SJCRH30 (cell line): ENCODE measurements at regions not wholly inside any gene's neighbourhood (a gene's known extent, or its start where the extent isn't known, plus 50 kb on each side); places are given as distances from the start of the nearest gene placed in this dataset.
"Not testable (repeated sequence)": the region's sequence is repeated elsewhere in the genome, so short reads cannot be mapped to it uniquely, and the experiment has no call there.

Source experiments
- DNase-seq, 2 experiments: peaks; one replicate each; pipeline ENCODE4 v3.0.0-alpha.2; 2015 to 2020
- H3K27ac ChIP-seq: fragments of 250-450 bp; sonication (Bioruptor Pico); 2 replicates; pipeline ENCODE4 v1.5.1; 2020; ENCODE audit warnings: mild to moderate bottlenecking, moderate library complexity
- H3K27me3 ChIP-seq: fragments of 250-450 bp; sonication (Bioruptor Pico); 2 replicates; pipeline ENCODE4 v1.5.1; 2020; ENCODE audit warnings: mild to moderate bottlenecking, moderate library complexity
- H3K36me3 ChIP-seq: fragments of 250-450 bp; sonication (Bioruptor Pico); 2 replicates; pipeline ENCODE4 v1.5.1; 2020; ENCODE audit warnings: mild to moderate bottlenecking, moderate library complexity
- H3K4me1 ChIP-seq: fragments of 250-450 bp; sonication (Bioruptor Pico); 2 replicates; pipeline ENCODE4 v1.5.1; 2020; ENCODE audit warnings: mild to moderate bottlenecking, moderate library complexity
- H3K4me3 ChIP-seq: fragments of 250-450 bp; sonication (Bioruptor Pico); 2 replicates; pipeline ENCODE4 v1.5.1; 2020; ENCODE audit warnings: mild to moderate bottlenecking, moderate library complexity
- H3K9me3 ChIP-seq: fragments of 250-450 bp; sonication (Bioruptor Pico); replicated peaks from 2 replicates; pipeline ENCODE4 v1.5.1; 2020; ENCODE audit warnings: mild to moderate bottlenecking, moderate library complexity

DNA sequence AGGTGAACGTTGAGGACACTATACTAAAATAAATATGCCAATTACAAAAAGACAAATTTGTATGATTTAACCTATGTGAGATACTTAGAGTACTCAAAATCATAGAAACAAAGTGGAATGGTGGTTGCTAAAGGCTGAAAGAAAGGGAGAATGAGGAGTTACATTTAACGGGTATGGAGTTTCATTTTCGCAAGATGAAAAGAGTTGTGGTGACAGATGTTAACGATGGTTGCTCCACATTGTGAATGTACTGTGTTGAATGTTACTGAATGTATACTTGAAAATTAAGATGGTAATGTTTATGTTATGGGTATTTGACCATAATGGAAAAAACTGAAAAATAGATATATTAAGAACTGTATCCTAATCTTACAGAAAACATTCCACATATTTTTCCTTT is 51.3 kb upstream of the MOCS2 start:
- Histone ChIP-seq H3K9me3 (no peaks in the 10 kb centered on the region), H3K4me3 (no peak overlapping the region), H3K27ac (no peak overlapping the region), H3K4me1 (no peaks in the 10 kb centered on the region), H3K36me3 (no peaks in the 10 kb centered on the region), H3K27me3 (no peaks in the 10 kb centered on the region)
- DNase-seq = peak in 1 of 2 experiments; percentile 28

DNA sequence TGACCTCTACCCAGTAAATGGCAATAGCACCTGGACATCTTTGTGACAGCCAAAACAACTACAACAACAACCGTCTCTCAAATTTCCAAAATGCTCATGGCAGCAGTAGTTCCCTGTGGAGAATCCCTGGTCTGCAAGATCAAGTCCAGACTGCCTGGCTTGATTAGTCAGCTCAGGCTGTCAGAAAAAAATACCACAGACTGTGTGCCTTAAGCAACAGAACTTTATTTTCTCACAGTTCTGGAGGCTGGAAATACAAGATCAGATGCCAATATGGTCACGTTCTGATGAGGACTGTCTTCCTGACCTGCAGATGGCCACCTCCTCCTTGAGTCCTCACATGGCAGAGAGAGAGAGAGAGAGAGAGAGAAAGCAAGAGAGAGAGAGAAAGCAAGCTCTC is 52.3 kb upstream of the MOCS2 start:
- no peaks in the 10 kb centered on the region for H3K27me3 ChIP-seq
- DNase-seq = no peak
- H3K9me3 ChIP-seq = no peaks in the 10 kb centered on the region

GRCh38 chr5:53164478-53165165 is 55.1 kb upstream of the MOCS2 start:
- peaks cover 6% of the 10 kb centered on the region; the same call in 1 of the 2 replicates for H3K4me1 ChIP-seq
- no peak for DNase-seq
- no peaks in the 10 kb centered on the region for H3K9me3 ChIP-seq
- no peaks in the 10 kb centered on the region for H3K36me3 ChIP-seq
- no peaks in the 10 kb centered on the region for H3K27me3 ChIP-seq
- H3K4me3 ChIP-seq = no peak overlapping the region
- no peak overlapping the region for H3K27ac ChIP-seq

More for the DNA sequence above, 52.3 kb upstream of the MOCS2 start:
- no peak overlapping the region for H3K4me3 ChIP-seq
- no peaks in the 10 kb centered on the region for H3K36me3 ChIP-seq
- H3K4me1 ChIP-seq = no peaks in the 10 kb centered on the region
- no peak overlapping the region for H3K27ac ChIP-seq

DNA sequence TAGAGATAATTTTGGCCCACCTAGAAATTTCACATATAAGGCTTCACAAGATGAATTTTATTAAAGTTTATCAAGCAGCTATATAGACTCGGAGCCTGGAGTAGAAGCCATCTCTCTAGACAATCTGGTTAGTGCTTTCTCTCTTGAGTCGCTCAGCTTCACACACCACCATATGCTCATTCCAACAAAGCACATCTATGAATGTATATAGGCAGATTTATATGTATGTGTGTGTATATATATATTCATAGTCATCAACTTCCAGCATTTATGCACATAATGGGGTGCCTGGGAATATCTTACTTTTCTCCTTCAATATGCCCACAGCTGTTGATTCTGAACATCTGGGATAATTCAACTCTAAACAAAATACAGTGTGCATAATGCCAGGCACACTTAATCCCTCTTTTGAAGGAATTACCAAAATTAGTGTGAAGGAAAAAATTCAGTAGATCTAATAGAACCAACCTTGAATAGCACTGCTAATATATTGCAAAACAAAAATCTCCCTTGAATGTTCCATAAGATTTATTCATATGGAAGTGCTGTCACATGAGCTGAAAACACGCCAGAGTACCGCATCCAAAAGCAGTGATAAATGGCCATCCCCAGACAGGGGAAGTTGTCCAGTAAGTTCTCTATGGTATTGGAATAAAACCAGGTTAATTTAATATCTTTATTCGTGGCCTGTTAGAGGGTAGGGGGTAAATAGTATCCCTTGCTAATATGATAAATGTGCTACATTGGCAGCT is 56.0 kb upstream of the MOCS2 start:
- peaks cover 6% of the 10 kb centered on the region; the same call in 1 of the 2 replicates for H3K4me1 ChIP-seq
- H3K36me3 ChIP-seq = no peaks in the 10 kb centered on the region
- no peak for DNase-seq
- no peak overlapping the region for H3K4me3 ChIP-seq
- no peaks in the 10 kb centered on the region for H3K9me3 ChIP-seq
- H3K27me3 ChIP-seq = no peaks in the 10 kb centered on the region
- no peak overlapping the region for H3K27ac ChIP-seq

DNA sequence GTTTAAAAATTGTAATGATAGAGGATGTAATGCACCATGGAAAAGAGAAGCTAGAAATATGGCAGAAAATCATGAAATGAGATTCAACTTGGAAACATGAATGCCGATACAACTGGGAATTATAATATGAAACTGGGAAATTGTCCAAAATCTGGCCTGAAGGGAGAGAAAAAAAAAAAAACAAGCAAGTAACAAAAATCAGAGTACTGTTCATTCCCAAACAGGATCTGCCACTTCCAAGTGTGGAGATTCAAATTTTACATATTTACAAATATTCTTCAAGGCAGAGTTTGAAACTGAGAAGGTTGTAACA is 56.6 kb upstream of the MOCS2 start:
- DNase-seq = no peak
- no peak overlapping the region for H3K27ac ChIP-seq
- no peaks in the 10 kb centered on the region for H3K36me3 ChIP-seq

GRCh38 chr5:53167836-53168235 is 58.3 kb upstream of the MOCS2 start:
- H3K36me3 ChIP-seq = no peaks in the 10 kb centered on the region
- H3K27ac ChIP-seq = no peak overlapping the region
- H3K4me1 ChIP-seq = peaks cover 6% of the 10 kb centered on the region; the same call in 1 of the 2 replicates
- H3K9me3 ChIP-seq = no peaks in the 10 kb centered on the region
- H3K27me3 ChIP-seq = no peaks in the 10 kb centered on the region
- no peak overlapping the region for H3K4me3 ChIP-seq
- peak; percentile 48 to 73 for DNase-seq

More for the DNA sequence above, 56.6 kb upstream of the MOCS2 start:
- Histone ChIP-seq H3K27me3 (no peaks in the 10 kb centered on the region), H3K9me3 (no peaks in the 10 kb centered on the region), H3K4me1 (peaks cover 6% of the 10 kb centered on the region; the same call in 1 of the 2 replicates), H3K4me3 (no peak overlapping the region)

- Histone ChIP-seq H3K9me3 (no peaks in the 10 kb centered on the region), H3K27me3 (no peaks in the 10 kb centered on the region), H3K4me1 (peaks cover 6% of the 10 kb centered on the region; the same call in 1 of the 2 replicates), H3K36me3 (no peaks in the 10 kb centered on the region), H3K27ac (no peak overlapping the region), H3K4me3 (no peak overlapping the region)
- DNase-seq = no peak
Observed at GRCh38 chr5:53169933-53170332, 60.4 kb upstream of the MOCS2 start.

DNA sequence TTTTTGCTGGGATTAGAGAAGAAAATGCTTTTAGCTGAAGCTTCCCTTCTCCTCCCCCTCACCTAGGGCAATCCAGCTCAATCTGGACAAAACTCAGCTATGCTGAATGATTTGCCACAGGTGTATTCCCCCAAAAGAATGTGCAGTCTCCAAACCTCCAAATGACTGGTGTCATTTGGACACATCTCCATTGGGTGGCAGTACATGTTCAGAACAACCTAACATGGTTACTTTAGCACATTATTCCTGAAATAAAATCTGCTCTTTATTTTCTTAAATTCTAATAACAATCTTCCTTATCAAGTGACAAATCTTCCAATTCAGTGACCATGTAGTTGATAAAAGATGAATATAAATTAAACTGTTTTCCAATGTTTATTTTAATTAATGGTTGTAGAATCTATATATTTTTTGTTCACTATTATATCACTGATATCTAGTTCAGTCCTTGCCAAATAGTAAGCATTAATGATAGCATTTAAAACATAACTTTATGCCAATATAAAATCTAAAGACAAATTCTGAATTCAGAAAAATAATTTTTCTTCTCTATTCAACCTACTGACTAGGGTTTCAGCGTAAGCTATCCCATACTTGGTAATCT is 61.3 kb upstream of the MOCS2 start:
- Histone ChIP-seq H3K36me3 (no peaks in the 10 kb centered on the region), H3K4me1 (peaks cover 6% of the 10 kb centered on the region; the same call in 1 of the 2 replicates), H3K4me3 (no peak overlapping the region), H3K27ac (no peak overlapping the region), H3K9me3 (no peaks in the 10 kb centered on the region), H3K27me3 (no peaks in the 10 kb centered on the region)
- peak; percentile 17 to 67 for DNase-seq

DNA sequence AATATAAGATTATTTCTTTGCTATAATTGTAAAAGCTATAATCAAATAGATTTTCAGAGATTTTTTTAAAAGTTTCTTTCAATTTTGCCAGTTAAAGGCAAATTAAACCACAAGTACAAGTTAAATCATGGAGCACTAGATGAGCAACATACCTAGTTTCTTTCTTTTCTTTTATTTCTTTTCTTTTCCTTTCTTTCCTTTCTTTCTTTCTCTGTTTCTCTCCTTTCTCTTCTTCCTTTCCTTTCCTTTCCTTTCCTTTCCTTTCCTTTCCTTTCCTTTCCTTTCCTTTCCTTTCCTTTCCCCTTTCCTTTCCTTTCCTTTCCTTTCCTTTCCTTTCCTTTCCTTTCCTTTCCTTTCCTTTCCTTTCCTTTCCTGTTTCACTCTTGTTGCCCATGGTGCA is 62.5 kb upstream of the MOCS2 start:
- not testable (repeated sequence) for H3K27ac ChIP-seq, H3K9me3 ChIP-seq, H3K27me3 ChIP-seq, H3K4me3 ChIP-seq, DNase-seq, H3K36me3 ChIP-seq, H3K4me1 ChIP-seq

DNA sequence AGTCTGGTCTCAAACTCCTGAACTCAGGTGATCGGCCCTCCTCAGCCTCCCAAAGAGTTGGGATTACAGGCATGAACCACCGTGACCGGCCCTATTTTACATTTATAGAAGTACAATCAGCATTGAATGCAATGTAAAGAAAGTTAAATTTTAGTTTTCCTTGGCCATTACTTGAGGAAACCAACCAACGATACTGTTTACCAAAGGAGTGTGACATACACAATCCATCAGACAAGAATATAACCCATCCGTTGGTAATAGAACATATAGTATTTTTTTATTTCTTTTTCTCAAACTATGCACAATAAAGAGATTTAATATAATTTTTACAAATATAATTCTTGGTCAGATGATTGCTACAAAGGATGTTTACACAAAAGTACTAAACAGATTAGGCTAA is 63.1 kb upstream of the MOCS2 start:
- H3K27me3 ChIP-seq = no peaks in the 10 kb centered on the region
- no peak for DNase-seq
- peaks cover 6% of the 10 kb centered on the region; the same call in 1 of the 2 replicates for H3K4me1 ChIP-seq
- H3K36me3 ChIP-seq = no peaks in the 10 kb centered on the region
- no peaks in the 10 kb centered on the region for H3K9me3 ChIP-seq
- no peak overlapping the region for H3K4me3 ChIP-seq
- no peak overlapping the region for H3K27ac ChIP-seq

DNA sequence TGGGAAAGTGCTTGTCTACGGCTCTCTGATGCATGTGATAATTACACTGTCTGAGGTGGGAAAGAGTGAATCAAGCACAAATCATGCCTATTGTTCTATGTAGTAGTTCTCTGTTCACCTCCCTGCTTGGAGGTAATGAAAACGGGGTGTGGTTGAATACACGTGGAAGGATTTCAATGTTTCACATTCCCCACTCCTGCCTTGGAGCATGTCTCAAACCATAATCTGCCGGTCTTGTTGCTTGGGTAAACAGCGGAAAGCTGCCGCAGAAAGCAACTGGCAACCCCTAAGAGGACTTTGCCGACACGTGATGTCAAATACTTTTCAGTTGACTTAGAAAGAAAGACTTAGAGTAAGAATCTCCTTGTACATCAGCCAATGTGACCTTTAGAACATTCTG is 63.5 kb upstream of the MOCS2 start:
- no peak for DNase-seq
- no peak overlapping the region for H3K4me3 ChIP-seq
- H3K36me3 ChIP-seq = no peaks in the 10 kb centered on the region
- no peak overlapping the region for H3K27ac ChIP-seq
- H3K4me1 ChIP-seq = peaks cover 3% of the 10 kb centered on the region; the same call in 1 of the 2 replicates
- no peaks in the 10 kb centered on the region for H3K27me3 ChIP-seq
- no peaks in the 10 kb centered on the region for H3K9me3 ChIP-seq

GRCh38 chr5:53178830-53179229 is 69.3 kb upstream of the MOCS2 start:
- DNase-seq = no peak
- Histone ChIP-seq H3K27me3 (no peaks in the 10 kb centered on the region), H3K4me3 (no peak overlapping the region), H3K9me3 (no peaks in the 10 kb centered on the region), H3K27ac (no peak overlapping the region), H3K36me3 (no peaks in the 10 kb centered on the region), H3K4me1 (no peaks in the 10 kb centered on the region)

DNA sequence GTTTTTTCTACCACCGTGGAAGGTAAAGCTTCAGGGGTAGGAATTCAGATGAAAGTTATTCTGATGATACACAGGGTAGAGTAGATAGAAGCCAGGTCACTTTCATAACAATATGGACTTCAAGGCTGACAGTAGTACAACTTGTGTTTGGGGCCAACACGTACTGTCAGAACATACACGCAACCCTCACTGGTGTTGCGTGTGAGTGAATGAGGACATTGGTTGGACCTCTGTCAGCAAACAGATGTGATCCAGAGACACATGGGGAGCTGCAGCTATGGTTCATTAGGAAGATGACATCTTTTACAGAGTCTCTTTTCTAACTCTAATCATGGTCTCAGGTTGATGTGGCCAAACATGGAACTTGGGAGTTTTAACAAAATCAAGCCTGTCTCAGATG is 70.1 kb upstream of the MOCS2 start:
- Histone ChIP-seq H3K4me3 (no peak overlapping the region), H3K9me3 (no peaks in the 10 kb centered on the region), H3K4me1 (no peaks in the 10 kb centered on the region)

DNA sequence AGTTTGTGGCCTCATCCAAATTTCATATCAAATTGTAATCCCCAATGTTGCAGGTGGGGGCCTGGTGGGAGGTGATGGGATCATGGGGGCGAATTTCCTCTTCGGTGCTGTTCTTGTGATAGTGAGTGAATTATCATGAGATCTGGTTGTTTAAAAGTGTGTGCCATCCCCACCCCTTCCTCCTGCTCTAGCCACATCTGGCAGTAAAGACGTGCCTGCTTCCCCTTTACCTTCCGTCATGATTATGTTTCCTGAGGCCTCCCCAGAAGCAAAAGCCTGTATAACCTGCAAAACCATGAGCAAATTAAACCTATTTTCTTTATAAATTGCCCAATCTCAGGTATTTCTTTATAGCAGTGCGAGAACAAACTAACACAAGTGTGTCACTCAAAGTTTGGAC is 71.0 kb upstream of the MOCS2 start:
- Histone ChIP-seq H3K27ac (no peak overlapping the region), H3K9me3 (0 out of 2 replicates have a peak, but pooled peaks cover 2% of the 10 kb centered on the region), H3K4me1 (no peaks in the 10 kb centered on the region), H3K27me3 (no peaks in the 10 kb centered on the region), H3K36me3 (no peaks in the 10 kb centered on the region), H3K4me3 (no peak overlapping the region)
- DNase-seq = no peak

More for the DNA sequence above, 70.1 kb upstream of the MOCS2 start:
- Histone ChIP-seq H3K27ac (no peak overlapping the region), H3K27me3 (no peaks in the 10 kb centered on the region), H3K36me3 (no peaks in the 10 kb centered on the region)
- DNase-seq = no peak

DNA sequence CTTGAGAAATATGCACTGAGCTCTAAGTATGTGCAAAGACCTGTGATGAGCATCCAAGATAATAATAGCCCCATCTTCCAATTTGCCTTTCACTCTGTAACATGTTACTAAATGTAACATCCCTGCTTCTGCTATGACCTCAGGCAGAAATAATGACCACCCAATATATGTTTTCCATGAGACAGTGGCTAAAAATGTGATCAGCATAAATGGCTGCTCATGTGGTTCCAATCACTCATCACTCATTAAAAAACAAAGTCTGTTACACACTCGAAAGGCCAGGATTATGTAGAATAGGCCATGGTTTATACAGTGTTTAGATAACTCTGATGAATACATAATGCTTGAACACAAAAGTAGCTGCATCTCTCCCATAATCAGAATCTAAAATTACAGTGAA is 71.4 kb upstream of the MOCS2 start:
- 0 out of 2 replicates have a peak, but pooled peaks cover 3% of the 10 kb centered on the region for H3K9me3 ChIP-seq
- H3K4me1 ChIP-seq = no peaks in the 10 kb centered on the region
- H3K4me3 ChIP-seq = no peak overlapping the region
- no peak overlapping the region for H3K27ac ChIP-seq
- no peaks in the 10 kb centered on the region for H3K36me3 ChIP-seq
- DNase-seq = no peak
- no peaks in the 10 kb centered on the region for H3K27me3 ChIP-seq
